ENCODE measurements at regions not wholly inside any gene's neighbourhood (a gene's known extent, or its start where the extent isn't known, plus 50 kb on each side); places are given as distances from the start of the nearest gene placed in this dataset.

- DNase-seq (ENCODE audit: low read depth), result no peak
- H3K4me3 ChIP-seq (ENCODE audit: control insufficient read depth, low read depth, low read length), result no peak overlapping the region
- no peak for TF ChIP-seq CTCF (conservative IDR thresholded peaks at IDR 0.05; ENCODE audit: control insufficient read depth, insufficient read depth, low read depth, low read length)
Measured at GRCh38 chr16:35325936-35326335, 1866.5 kb downstream of the TP53TG3F start.

- H3K4me3 ChIP-seq (ENCODE audit: control insufficient read depth, low read depth, low read length), result no peak overlapping the region
- TF ChIP-seq CTCF (conservative IDR thresholded peaks at IDR 0.05; ENCODE audit: control insufficient read depth, insufficient read depth, low read depth, low read length), result no peak
- DNase-seq (ENCODE audit: low read depth), result peak; percentile 2
Measured at GRCh38 chr16:35339337-35339736, 1879.9 kb downstream of the TP53TG3F start.

- no peak for TF ChIP-seq CTCF (conservative IDR thresholded peaks at IDR 0.05; ENCODE audit: control insufficient read depth, insufficient read depth, low read depth, low read length)
- H3K4me3 ChIP-seq (ENCODE audit: control insufficient read depth, low read depth, low read length), result no peak overlapping the region
- no peak for DNase-seq (ENCODE audit: low read depth)
Measured at GRCh38 chr16:35342012-35342411, 1882.6 kb downstream of the TP53TG3F start.

GRCh38 chr16:35344012-35344762, 1884.8 kb downstream of the TP53TG3F start:
- TF ChIP-seq CTCF (conservative IDR thresholded peaks at IDR 0.05; ENCODE audit: control insufficient read depth, insufficient read depth, low read depth, low read length), result no peak

GRCh38 chr16:35352431-35352830, 1893.0 kb downstream of the TP53TG3F start:
- TF ChIP-seq CTCF (conservative IDR thresholded peaks at IDR 0.05; ENCODE audit: control insufficient read depth, insufficient read depth, low read depth, low read length), result no peak
- no peak overlapping the region for H3K4me3 ChIP-seq (ENCODE audit: control insufficient read depth, low read depth, low read length)
- DNase-seq (ENCODE audit: low read depth), result no peak

More at GRCh38 chr16:35344012-35344762, 1884.8 kb downstream of the TP53TG3F start:
- DNase-seq (ENCODE audit: low read depth), result no peak
- H3K4me3 ChIP-seq (ENCODE audit: control insufficient read depth, low read depth, low read length), result no peak overlapping the region

- H3K4me3 ChIP-seq (ENCODE audit: control insufficient read depth, low read depth, low read length), result no peak overlapping the region
- no peak for TF ChIP-seq CTCF (conservative IDR thresholded peaks at IDR 0.05; ENCODE audit: control insufficient read depth, insufficient read depth, low read depth, low read length)
Measured at GRCh38 chr16:35363510-35363909, 1904.1 kb downstream of the TP53TG3F start.

More at GRCh38 chr16:35363510-35363909, 1904.1 kb downstream of the TP53TG3F start:
- DNase-seq (ENCODE audit: low read depth), result no peak

All from fibroblast of mammary gland (primary cell).